Stomach smooth muscle (tissue), 2 donors: ENCODE measurements at regions not wholly inside any gene's neighbourhood (a gene's known extent, or its start where the extent isn't known, plus 50 kb on each side); places are given as distances from the start of the nearest gene placed in this dataset.

ENCODE experiments used
- H3K27ac ChIP-seq: one replicate; pipeline ENCODE4 v1.7.0; 2013; ENCODE audit warnings: mild to moderate bottlenecking, low read length, inconsistent platforms
- H3K27me3 ChIP-seq, 2 donors: one replicate each; pipeline ENCODE4 v1.7.0; 2013; ENCODE audit warnings: low read length in 2 of 2; ENCODE audit not compliant: insufficient read depth in 2 of 2, control insufficient read depth in 1 of 2
- H3K36me3 ChIP-seq, 2 donors: one replicate each; pipeline ENCODE4 v1.7.0; 2013; ENCODE audit warnings: low read length in 2 of 2; ENCODE audit not compliant: control insufficient read depth in 2 of 2, insufficient read depth in 2 of 2
- H3K4me1 ChIP-seq: one replicate; pipeline ENCODE4 v1.7.0; 2013; ENCODE audit warnings: low read length; ENCODE audit not compliant: control insufficient read depth, insufficient read depth
- H3K4me3 ChIP-seq, 2 donors: one replicate each; pipeline ENCODE4 v1.7.0; 2013; ENCODE audit warnings: low read length in 2 of 2
- H3K9ac ChIP-seq, 2 donors: one replicate each; pipeline ENCODE4 v1.7.0; 2013; ENCODE audit warnings: low read length in 2 of 2, mild to moderate bottlenecking in 1 of 2
- H3K9me3 ChIP-seq, 2 donors: one replicate each; pipeline ENCODE4 v1.7.0; 2013; ENCODE audit warnings: low read length in 2 of 2; ENCODE audit not compliant: control insufficient read depth in 2 of 2
- donor health status: healthy.
- donor health status: Pancreatic carcinoma.

DNA sequence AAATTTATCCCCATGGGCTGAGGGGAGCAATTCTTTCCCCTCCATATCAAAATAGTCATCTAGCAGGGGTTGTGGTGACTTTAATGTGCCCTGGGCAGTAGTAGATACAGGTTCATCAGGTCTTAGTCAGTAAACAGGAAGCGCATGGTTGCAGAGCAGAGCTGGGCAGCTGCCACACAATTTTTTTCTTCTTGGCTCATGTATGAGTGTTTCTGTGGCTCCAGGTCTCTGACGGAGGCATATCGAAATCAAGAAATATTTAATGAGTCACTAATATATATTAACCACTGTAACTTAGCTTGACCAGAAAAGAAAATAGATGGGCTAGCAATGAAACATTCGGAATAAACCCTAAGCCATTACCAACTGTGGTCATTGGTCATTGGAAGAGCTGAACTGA lies 68.4 kb upstream of the UBL3 start:
- no peaks in the 10 kb centered on the region for H3K9me3 ChIP-seq
- no peaks in the 10 kb centered on the region for H3K36me3 ChIP-seq
- H3K4me1 ChIP-seq = peaks cover 8% of the 10 kb centered on the region
- H3K9ac ChIP-seq = no peak overlapping the region
- H3K27ac ChIP-seq = no peak overlapping the region
- no peak overlapping the region for H3K4me3 ChIP-seq
- no peaks in the 10 kb centered on the region for H3K27me3 ChIP-seq

DNA sequence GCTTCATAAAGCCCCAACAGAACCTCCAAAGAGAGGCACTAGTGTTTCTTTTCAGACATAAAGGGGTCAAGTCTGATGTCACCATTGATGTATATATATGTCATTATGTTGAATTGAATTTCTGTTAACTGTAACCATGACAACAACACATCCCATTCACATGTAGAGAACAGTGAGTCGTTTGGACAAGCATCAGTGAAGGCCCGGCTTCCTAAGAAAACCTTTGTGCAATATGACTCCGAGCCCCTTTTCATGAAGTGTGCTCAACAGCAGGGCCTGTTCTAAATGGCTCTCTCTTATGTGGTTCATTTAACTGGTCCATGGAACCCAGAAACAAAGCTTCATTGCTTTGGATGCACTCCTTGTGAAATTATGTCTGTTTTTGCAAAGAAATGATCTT lies 67.2 kb upstream of the UBL3 start:
- no peak overlapping the region for H3K9ac ChIP-seq
- H3K27ac ChIP-seq = no peak overlapping the region
- no peaks in the 10 kb centered on the region for H3K9me3 ChIP-seq
- H3K4me3 ChIP-seq = no peak overlapping the region
- no peaks in the 10 kb centered on the region for H3K36me3 ChIP-seq
- H3K4me1 ChIP-seq = peaks cover 3% of the 10 kb centered on the region
- no peaks in the 10 kb centered on the region for H3K27me3 ChIP-seq

DNA sequence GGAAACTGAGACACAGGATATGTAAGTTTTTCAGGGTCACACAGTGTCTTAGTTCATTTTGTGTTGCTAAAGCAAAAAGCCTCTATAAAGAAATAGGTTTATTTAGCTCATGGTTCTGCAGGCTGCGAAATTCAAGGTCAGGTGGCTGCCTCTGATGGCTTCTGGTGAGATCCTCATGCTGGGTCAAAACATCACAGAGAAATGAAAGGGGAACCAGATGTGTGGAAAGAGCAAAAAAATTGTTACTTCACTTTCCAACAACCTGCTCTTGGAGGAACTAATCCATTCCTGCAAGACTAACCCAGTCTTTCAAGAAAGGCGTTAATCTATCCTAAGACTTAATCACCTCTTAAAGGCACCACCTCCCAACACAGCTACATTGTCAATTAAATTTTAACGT lies 64.2 kb upstream of the UBL3 start:
- H3K9ac ChIP-seq = no peak overlapping the region
- no peak overlapping the region for H3K27ac ChIP-seq
- no peak overlapping the region for H3K4me3 ChIP-seq
- H3K4me1 ChIP-seq = no peaks in the 10 kb centered on the region
- no peaks in the 10 kb centered on the region for H3K9me3 ChIP-seq
- no peaks in the 10 kb centered on the region for H3K36me3 ChIP-seq
- no peaks in the 10 kb centered on the region for H3K27me3 ChIP-seq

DNA sequence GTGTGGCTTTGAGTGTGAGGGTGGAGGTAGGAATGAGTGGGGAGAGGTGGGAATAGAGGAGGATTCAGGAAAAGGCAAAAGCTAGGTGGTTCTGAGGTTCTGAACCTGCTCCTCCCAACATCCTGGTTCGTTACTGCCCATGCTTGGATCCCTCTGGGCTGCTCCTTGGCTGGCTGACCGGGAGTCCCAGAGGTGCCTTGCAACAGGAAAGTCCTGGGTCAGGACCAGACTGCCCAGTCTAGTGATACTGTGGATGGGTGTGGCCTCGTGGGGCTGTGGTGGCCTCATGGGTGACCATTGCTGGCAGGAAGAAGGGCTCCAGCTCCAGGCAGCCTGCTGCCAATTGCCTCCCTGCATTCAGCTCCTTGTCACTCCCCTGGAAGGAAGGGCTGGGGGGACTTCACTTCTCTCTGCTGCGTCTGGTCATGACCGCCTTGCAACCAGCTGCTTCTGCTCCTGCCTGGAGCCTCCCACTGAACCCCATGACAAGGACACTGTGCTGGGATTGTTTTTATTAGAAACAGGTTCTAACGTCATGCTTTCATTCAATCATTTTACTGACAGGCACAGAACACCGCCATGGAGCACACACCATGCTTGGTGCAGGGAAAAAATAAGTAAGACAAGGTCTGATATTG lies 61.5 kb upstream of the UBL3 start:
- no peaks in the 10 kb centered on the region for H3K36me3 ChIP-seq
- H3K4me3 ChIP-seq = no peak overlapping the region
- H3K27ac ChIP-seq = no peak overlapping the region
- H3K4me1 ChIP-seq = no peaks in the 10 kb centered on the region
- no peaks in the 10 kb centered on the region for H3K27me3 ChIP-seq
- no peak overlapping the region for H3K9ac ChIP-seq
- no peaks in the 10 kb centered on the region for H3K9me3 ChIP-seq

DNA sequence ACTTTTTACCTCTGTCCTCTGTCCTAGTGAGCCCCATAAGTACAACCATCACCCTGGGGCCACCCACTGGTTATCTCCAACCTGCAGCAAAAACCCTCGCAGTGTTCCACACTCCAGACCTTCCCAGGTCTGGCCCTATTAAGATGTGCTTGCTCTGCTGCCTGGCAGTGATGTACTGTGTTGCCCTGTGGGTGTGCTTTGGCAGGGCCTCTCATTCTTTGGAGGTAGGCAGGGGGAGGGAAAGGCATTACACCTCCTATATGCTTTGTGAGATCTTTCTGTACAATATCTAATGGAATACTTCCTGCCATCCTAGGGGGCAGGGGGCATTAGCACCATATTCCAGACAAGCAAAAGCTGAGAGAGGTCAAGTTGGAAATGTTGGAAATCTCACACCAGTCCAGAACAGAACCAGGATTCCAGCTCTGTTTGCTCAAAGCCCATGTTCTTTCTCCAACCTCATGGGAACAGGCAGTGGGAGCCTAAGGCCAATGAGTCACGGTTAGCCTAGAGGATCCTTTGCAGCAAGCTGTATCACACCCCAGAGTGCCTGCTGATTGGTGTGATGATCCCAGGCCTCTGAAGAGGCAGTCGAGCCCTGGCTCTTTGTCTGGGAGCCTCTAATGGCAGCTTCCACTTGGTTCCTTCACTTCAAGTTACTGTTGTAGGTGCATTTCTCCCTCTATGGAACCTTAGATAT lies 59.7 kb upstream of the UBL3 start:
- H3K27ac ChIP-seq = no peak overlapping the region

DNA sequence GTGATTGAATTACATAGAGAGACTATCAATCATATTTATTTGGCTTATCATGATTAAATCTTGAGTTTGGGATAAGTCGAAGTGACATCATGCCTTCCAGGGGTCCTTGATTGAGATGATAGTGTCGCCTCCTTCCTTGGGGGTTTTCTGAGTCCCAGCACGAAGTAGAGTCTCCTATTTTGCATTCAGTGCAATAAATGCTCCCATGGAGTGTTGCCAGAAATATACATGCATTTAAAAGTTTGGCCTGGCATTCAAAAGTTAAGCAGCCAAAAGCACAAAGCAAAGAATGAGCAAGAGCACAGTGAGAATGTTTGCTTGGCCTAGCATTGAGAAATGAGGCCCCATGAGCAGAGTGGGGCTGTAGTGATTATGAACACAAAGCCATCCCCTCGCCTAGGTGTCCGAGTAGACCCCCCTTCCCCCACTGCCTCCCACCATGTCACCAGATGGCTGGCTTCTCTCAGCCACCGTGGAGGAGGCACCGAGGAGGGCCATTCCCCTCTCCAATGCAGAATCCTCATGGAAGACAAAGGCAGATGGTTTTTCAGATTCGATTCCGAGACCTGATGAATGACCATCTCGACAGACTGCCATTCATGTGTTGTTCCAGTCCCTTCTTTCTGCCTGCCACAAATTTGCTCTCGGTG lies 58.8 kb upstream of the UBL3 start:
- Histone ChIP-seq H3K4me1 (no peaks in the 10 kb centered on the region), H3K4me3 (no peak overlapping the region), H3K36me3 (no peaks in the 10 kb centered on the region), H3K9ac (no peak overlapping the region), H3K9me3 (no peaks in the 10 kb centered on the region), H3K27me3 (no peaks in the 10 kb centered on the region), H3K27ac (no peak overlapping the region)

More for the DNA sequence above, 59.7 kb upstream of the UBL3 start:
- no peak overlapping the region for H3K9ac ChIP-seq
- H3K4me3 ChIP-seq = no peak overlapping the region
- H3K4me1 ChIP-seq = no peaks in the 10 kb centered on the region
- no peaks in the 10 kb centered on the region for H3K9me3 ChIP-seq
- H3K36me3 ChIP-seq = no peaks in the 10 kb centered on the region
- no peaks in the 10 kb centered on the region for H3K27me3 ChIP-seq

DNA sequence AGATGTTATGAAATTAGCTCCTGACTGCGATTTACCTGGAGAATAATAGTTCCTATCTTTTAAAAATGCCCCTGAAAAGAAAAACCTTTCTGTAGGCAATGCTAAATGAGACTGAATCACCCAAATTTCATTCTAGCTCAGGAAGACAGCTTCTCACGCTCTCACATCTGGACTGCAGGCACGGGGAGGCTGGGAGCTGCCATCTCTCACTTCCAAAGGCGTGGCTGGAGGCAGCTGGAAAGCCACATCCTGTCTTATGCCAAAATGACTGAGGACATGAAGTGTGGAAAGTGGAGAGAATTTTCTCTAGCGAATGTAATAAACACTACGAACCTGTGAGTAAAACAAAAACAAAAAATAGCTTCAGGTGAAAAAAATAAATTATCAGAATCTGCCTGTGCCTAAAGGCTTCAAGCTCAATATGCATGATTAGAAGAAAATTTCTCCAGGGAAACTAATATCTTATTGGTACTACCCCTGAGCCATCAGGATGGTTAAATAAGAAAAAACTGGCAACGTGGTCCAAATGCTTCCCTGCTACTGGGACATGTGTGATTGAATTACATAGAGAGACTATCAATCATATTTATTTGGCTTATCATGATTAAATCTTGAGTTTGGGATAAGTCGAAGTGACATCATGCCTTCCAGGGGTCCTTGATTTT lies 58.1 kb upstream of the UBL3 start:
- no peaks in the 10 kb centered on the region for H3K9me3 ChIP-seq
- H3K9ac ChIP-seq = no peak overlapping the region
- H3K27ac ChIP-seq = no peak overlapping the region
- H3K4me1 ChIP-seq = no peaks in the 10 kb centered on the region
- no peaks in the 10 kb centered on the region for H3K36me3 ChIP-seq
- H3K27me3 ChIP-seq = no peaks in the 10 kb centered on the region
- no peak overlapping the region for H3K4me3 ChIP-seq

DNA sequence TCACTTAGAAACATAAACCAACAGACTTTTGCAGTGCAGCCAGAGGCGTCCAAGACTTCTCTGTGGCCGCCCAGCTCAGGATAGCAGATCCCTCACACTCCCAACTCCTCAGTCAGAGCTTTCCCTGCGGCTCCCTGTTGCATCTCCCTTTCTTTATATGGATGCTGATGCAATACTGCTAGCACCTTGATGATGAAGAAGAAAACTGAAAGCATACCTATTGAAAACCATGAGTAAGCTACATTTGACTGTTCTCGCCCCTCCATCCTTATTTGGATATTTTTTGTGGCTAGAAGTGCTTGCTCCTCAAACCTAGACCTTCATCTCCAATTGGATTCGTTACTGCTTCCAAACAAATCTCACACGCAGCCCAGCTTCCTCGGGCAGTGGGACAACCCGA lies 57.3 kb upstream of the UBL3 start:
- Histone ChIP-seq H3K27ac (no peak overlapping the region), H3K9ac (no peak overlapping the region), H3K4me1 (no peaks in the 10 kb centered on the region), H3K27me3 (no peaks in the 10 kb centered on the region), H3K36me3 (no peaks in the 10 kb centered on the region), H3K4me3 (no peak overlapping the region), H3K9me3 (no peaks in the 10 kb centered on the region)

DNA sequence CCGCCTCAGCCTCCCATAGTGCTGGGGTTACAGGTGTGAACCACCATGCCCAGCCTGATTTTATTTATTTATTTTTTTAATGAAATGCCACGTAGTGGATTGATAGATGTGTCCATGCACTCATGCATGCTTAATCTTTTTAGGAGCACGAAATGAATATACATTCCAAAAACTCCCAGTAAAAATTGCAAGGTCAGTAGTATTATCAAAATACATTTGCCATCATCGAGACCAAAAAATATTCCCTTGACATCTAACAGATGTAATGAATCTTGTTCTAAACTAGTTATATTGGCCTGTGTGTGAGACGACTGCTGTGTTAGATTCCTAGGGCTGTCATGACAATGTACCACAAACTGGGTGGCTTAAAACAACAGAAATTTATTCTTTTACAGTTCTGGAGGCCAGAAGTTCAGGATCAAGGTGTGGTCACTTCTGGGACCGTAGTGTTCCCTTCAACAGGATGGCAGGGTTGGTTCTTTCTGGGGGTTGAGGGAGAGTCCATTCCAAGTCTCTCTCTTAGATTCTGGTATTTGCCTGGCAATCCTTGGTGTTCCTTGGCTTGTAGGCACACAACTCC lies 56.1 kb upstream of the UBL3 start:
- no peak overlapping the region for H3K4me3 ChIP-seq
- no peaks in the 10 kb centered on the region for H3K27me3 ChIP-seq
- no peaks in the 10 kb centered on the region for H3K9me3 ChIP-seq
- H3K4me1 ChIP-seq = no peaks in the 10 kb centered on the region
- no peak overlapping the region for H3K9ac ChIP-seq
- no peak overlapping the region for H3K27ac ChIP-seq
- no peaks in the 10 kb centered on the region for H3K36me3 ChIP-seq

DNA sequence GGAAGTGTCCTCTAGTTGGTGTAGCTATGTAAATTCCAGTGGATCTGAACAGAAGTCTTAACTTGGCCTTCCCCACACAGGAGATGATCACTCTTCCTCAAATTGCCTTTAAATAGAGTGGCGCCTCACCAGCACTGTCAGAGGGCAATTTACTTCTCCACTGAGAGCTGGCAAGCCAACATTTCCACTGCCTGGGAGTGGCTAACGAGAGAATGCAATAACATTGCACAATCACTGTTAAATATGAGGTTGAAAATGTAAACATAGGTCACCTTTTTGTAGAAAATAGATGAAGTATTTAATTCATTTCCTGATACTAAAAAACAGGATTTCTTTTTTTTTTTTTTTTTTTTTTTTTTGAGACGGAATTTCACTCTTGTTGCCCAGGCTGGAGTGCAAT lies 55.4 kb upstream of the UBL3 start:
- Histone ChIP-seq H3K27ac (no peak overlapping the region), H3K9ac (no peak overlapping the region), H3K4me3 (no peak overlapping the region), H3K4me1 (no peaks in the 10 kb centered on the region), H3K27me3 (no peaks in the 10 kb centered on the region), H3K36me3 (no peaks in the 10 kb centered on the region), H3K9me3 (peaks cover 0 to 2% of the 10 kb centered on the region in 2 donors)
